H1 (cell line): ENCODE measurements at regions not wholly inside any gene's neighbourhood (a gene's known extent, or its start where the extent isn't known, plus 50 kb on each side); places are given as distances from the start of the nearest gene placed in this dataset.

Experiments used
- CTCF ChIA-PET: fragments of 300-600 bp; sonication (Branson Sonifier 250); formaldehyde crosslinking; loops from one replicate; lab custom pipeline; 2021; ENCODE audit not compliant: partially characterized antibody; lab: Charles Lee
- POLR2A ChIA-PET: fragments of 300-600 bp; sonication (Branson Sonifier 250); formaldehyde crosslinking; loops from one replicate; lab custom pipeline; 2021; ENCODE audit warnings: inconsistent platforms; ENCODE audit not compliant: partially characterized antibody; lab: Charles Lee
- DNase-seq, 2 experiments: peaks; one replicate each; pipeline versions ENCODE4 v3.0.0 to v3.0.0-alpha.2; 2010 to 2022; ENCODE audit warnings: low spot score in 2 of 2, low read depth in 1 of 2, mixed read lengths in 1 of 2
- FAIRE-seq: peaks from 2 replicates; lab custom pipeline; 2011; peaks lifted over from hg19 to GRCh38; lab: Jason Lieb, UNC
- H2AFZ ChIP-seq: 2 replicates; pipeline ENCODE4 v1.8.1; 2012; ENCODE audit warnings: low read length, inconsistent platforms
- H2AK5ac ChIP-seq: 2 replicates; pipeline ENCODE4 v1.6.1; 2013; ENCODE audit warnings: low read depth, low read length
- H2BK120ac ChIP-seq: replicated peaks from 2 replicates; pipeline ENCODE3; 2013; ENCODE audit warnings: low read depth, low read length, inconsistent platforms
- H2BK12ac ChIP-seq: 2 replicates; pipeline ENCODE4 v1.6.1; 2013; ENCODE audit warnings: low read depth, low read length
- H2BK15ac ChIP-seq: 2 replicates; pipeline ENCODE4 v1.6.1; 2013; ENCODE audit warnings: low read length
- H2BK20ac ChIP-seq: 2 replicates; pipeline ENCODE4 v1.6.1; 2013; ENCODE audit warnings: low read length
- H2BK5ac ChIP-seq: 2 replicates; pipeline ENCODE4 v1.6.1; 2013; ENCODE audit warnings: low read depth, low read length
- H3K14ac ChIP-seq: 2 replicates; pipeline ENCODE4 v1.6.1; 2013; ENCODE audit warnings: inconsistent platforms; ENCODE audit not compliant: insufficient read length
- H3K18ac ChIP-seq: 2 replicates; pipeline ENCODE4 v1.6.1; 2013; ENCODE audit warnings: low read length; ENCODE audit errors: extremely low read depth
- H3K23ac ChIP-seq: 2 replicates; pipeline ENCODE4 v1.6.1; 2013; ENCODE audit warnings: inconsistent platforms; ENCODE audit not compliant: insufficient read length
- H3K23me2 ChIP-seq: 2 replicates; pipeline ENCODE4 v1.6.1; 2013; ENCODE audit warnings: low read depth, low read length
- H3K27ac ChIP-seq: 2 replicates; pipeline ENCODE4 v1.6.1; 2011; ENCODE audit warnings: low read depth, low read length, inconsistent platforms
- H3K27me3 ChIP-seq, 4 experiments: replicated peaks in 1 of 4; 1 replicate in 1 of 4; 2 replicates in 3 of 4; pipeline versions ENCODE4 v1.6.1 to v1.8.1; 2011 to 2013; ENCODE audit warnings: low read length in 3 of 4, mild to moderate bottlenecking in 3 of 4, inconsistent platforms in 2 of 4, mixed read lengths in 2 of 4, moderate library complexity in 1 of 4; ENCODE audit not compliant: control insufficient read depth in 3 of 4, insufficient read depth in 3 of 4; ENCODE audit errors: extremely low read depth in 1 of 4
- H3K36me3 ChIP-seq, 4 experiments: 2 replicates each; pipeline versions ENCODE4 v1.6.1 to v1.8.1; 2011 to 2013; ENCODE audit warnings: mild to moderate bottlenecking in 4 of 4, low read length in 3 of 4, moderate library complexity in 2 of 4, control low read depth in 1 of 4, inconsistent platforms in 1 of 4; ENCODE audit not compliant: insufficient read depth in 4 of 4, control insufficient read depth in 2 of 4
- H3K4ac ChIP-seq: replicated peaks from 2 replicates; pipeline ENCODE3; 2013; ENCODE audit warnings: low read length, low read depth, mixed read lengths, inconsistent platforms; ENCODE audit not compliant: insufficient read length
- H3K4me1 ChIP-seq, 4 experiments: replicated peaks in 1 of 4; 1 replicate in 1 of 4; 2 replicates in 3 of 4; pipeline versions ENCODE4 v1.6.1 to v1.8.1; 2011 to 2013; ENCODE audit warnings: low read length in 3 of 4, inconsistent platforms in 2 of 4, mixed read lengths in 1 of 4; ENCODE audit not compliant: insufficient read depth in 4 of 4, control insufficient read depth in 3 of 4
- H3K4me2 ChIP-seq, 2 experiments: 2 replicates each; pipeline versions ENCODE4 v1.6.1 to v1.8.1; 2011 to 2013; ENCODE audit warnings: low read depth in 2 of 2, low read length in 2 of 2, control low read depth in 1 of 2, inconsistent platforms in 1 of 2, mild to moderate bottlenecking in 1 of 2; ENCODE audit not compliant: insufficient read depth in 1 of 2
- H3K4me3 ChIP-seq, 4 experiments: fragments of 200-600, 300-600 bp in 1 of 4; sonication (generic), shearing (Covaris generic), sonication (Bioruptor Twin) in 1 of 4; 2 replicates each; pipeline versions ENCODE4 v1.5.1 to v1.8.1; 2011 to 2016; ENCODE audit warnings: low read length in 4 of 4, low read depth in 3 of 4, control low read depth in 2 of 4, inconsistent platforms in 2 of 4, mild to moderate bottlenecking in 2 of 4, mixed read lengths in 1 of 4, moderate library complexity in 1 of 4; ENCODE audit not compliant: insufficient read depth in 2 of 4; ENCODE audit errors: extremely low read depth in 1 of 4
- H3K56ac ChIP-seq: replicated peaks from 2 replicates; pipeline ENCODE3; 2013; ENCODE audit warnings: low read depth, mild to moderate bottlenecking, mixed read lengths, low read length, inconsistent platforms; ENCODE audit not compliant: insufficient read length
- H3K79me1 ChIP-seq: 2 replicates; pipeline ENCODE4 v1.6.1; 2013; ENCODE audit warnings: low read depth, low read length, control low read depth
- H3K79me2 ChIP-seq, 2 experiments: 2 replicates each; pipeline versions ENCODE4 v1.6.1 to v1.8.1; 2012 to 2013; ENCODE audit warnings: low read length in 2 of 2, mild to moderate bottlenecking in 2 of 2, inconsistent platforms in 1 of 2; ENCODE audit not compliant: insufficient read depth in 2 of 2, control insufficient read depth in 1 of 2
- H3K9ac ChIP-seq, 4 experiments: replicated peaks in 1 of 4; 1 replicate in 1 of 4; 2 replicates in 3 of 4; pipeline versions ENCODE4 v1.6.1 to v1.8.1; 2011 to 2013; ENCODE audit warnings: low read depth in 3 of 4, low read length in 3 of 4, control low read depth in 2 of 4, mild to moderate bottlenecking in 2 of 4, moderate library complexity in 2 of 4, inconsistent platforms in 1 of 4; ENCODE audit errors: extremely low read depth in 1 of 4
- H3K9me3 ChIP-seq, 2 experiments: 2 replicates each; pipeline versions ENCODE4 v1.6.1 to v1.8.1; 2012 to 2013; ENCODE audit warnings: mild to moderate bottlenecking in 2 of 2, moderate library complexity in 2 of 2, control low read depth in 1 of 2, inconsistent platforms in 1 of 2, low read depth in 1 of 2, low read length in 1 of 2, mixed read lengths in 1 of 2; ENCODE audit not compliant: insufficient read depth in 2 of 2
- H4K20me1 ChIP-seq, 2 experiments: replicated peaks in 1 of 2; 2 replicates each; pipeline versions ENCODE3 to v1.8.1; 2011 to 2013; ENCODE audit warnings: inconsistent platforms in 2 of 2, low read length in 2 of 2, mild to moderate bottlenecking in 1 of 2; ENCODE audit not compliant: insufficient read depth in 2 of 2, control insufficient read depth in 1 of 2
- H4K5ac ChIP-seq: 2 replicates; pipeline ENCODE4 v1.6.1; 2013; ENCODE audit warnings: low read length, low read depth, mixed read lengths, inconsistent platforms; ENCODE audit not compliant: insufficient read length
- H4K8ac ChIP-seq: 2 replicates; pipeline ENCODE4 v1.8.0; 2013; ENCODE audit warnings: mild to moderate bottlenecking, moderate library complexity, low read length, inconsistent platforms; ENCODE audit not compliant: insufficient read depth; ENCODE audit errors: extremely low read depth
- H4K91ac ChIP-seq: replicated peaks from 2 replicates; pipeline ENCODE3; 2013; ENCODE audit warnings: low read length, mixed read lengths, inconsistent platforms; ENCODE audit not compliant: insufficient read length
- ATF2 ChIP-seq: IDR thresholded peaks from 2 replicates; pipeline ENCODE4 v1.6.1; 2012; ENCODE audit warnings: low read length, inconsistent platforms
- CTCF ChIP-seq, 3 experiments: IDR thresholded peaks; 1 replicate in 2 of 3; 2 replicates in 1 of 3; pipeline versions ENCODE4 v1.5.1 to v1.6.1; 2011; ENCODE audit warnings: low read length in 3 of 3, mild to moderate bottlenecking in 3 of 3, inconsistent platforms in 2 of 3, low read depth in 1 of 3, moderate library complexity in 1 of 3; ENCODE audit not compliant: insufficient read depth in 1 of 3; ENCODE audit errors: control extremely low read depth in 1 of 3
- JUND ChIP-seq: IDR thresholded peaks from 2 replicates; pipeline ENCODE4 v1.6.1; 2011; ENCODE audit warnings: mild to moderate bottlenecking, improper control_type of control experiment, low read length
- KDM4A ChIP-seq: IDR thresholded peaks from one replicate; pipeline ENCODE4 v1.7.1; 2012; ENCODE audit warnings: low read depth, mild to moderate bottlenecking, moderate library complexity, low read length, inconsistent platforms; ENCODE audit not compliant: severe bottlenecking
- SAP30 ChIP-seq: fragments of 300-600 bp; sonication (generic); IDR thresholded peaks from 2 replicates; pipeline ENCODE4 v1.7.1; 2012; ENCODE audit warnings: low read length, moderate library complexity, mild to moderate bottlenecking, inconsistent platforms; ENCODE audit not compliant: insufficient read depth, insufficient replicate concordance
- SP4 ChIP-seq: IDR thresholded peaks from 2 replicates; pipeline ENCODE4 v1.6.1; 2012; ENCODE audit warnings: low read length, inconsistent platforms
- WGBS, 2 experiments: shearing (Covaris generic) in 1 of 2; methylation state at CpG; one replicate each; pipeline versions ENCODE4 v1.1.6 to v1.1.7; 2013 to 2015; ENCODE audit warnings: low lambda C conversion rate in 2 of 2, mixed read lengths in 2 of 2, inconsistent platforms in 1 of 2, low coverage in 1 of 2, missing lambda C conversion rate in 1 of 2; ENCODE audit not compliant: insufficient replicate concordance in 2 of 2, insufficient coverage in 1 of 2, insufficient read length in 1 of 2; ENCODE audit errors: extremely low coverage in 1 of 2, missing lambda C conversion rate in 1 of 2; 5-methylcytosine and 5-hydroxymethylcytosine counted together

GRCh38 chr1:221548942-221549341 lies 192.9 kb downstream of the DUSP10 start:
- Histone ChIP-seq H2BK20ac (no peak overlapping the region), H3K18ac (no peak overlapping the region), H3K79me2 (no peaks in the 10 kb centered on the region), H2BK15ac (no peak overlapping the region), H3K27ac (no peak overlapping the region), H2BK12ac (no peak overlapping the region), H2AFZ (no peak overlapping the region; the same call in 1 of the 2 replicates), H3K4ac (no peak overlapping the region), H3K23ac (no peak overlapping the region), H3K36me3 (no peaks in the 10 kb centered on the region), H4K8ac (no peak overlapping the region), H3K9me3 (no peaks in the 10 kb centered on the region; a peak in 1 of 4 replicates), H2BK5ac (no peak overlapping the region), H3K23me2 (no peaks in the 10 kb centered on the region), H3K4me3 (no peak overlapping the region), H3K56ac (no peak overlapping the region), H3K79me1 (no peaks in the 10 kb centered on the region), H3K4me2 (no peak overlapping the region), H4K5ac (no peak overlapping the region), H2AK5ac (no peak overlapping the region), H3K14ac (no peak overlapping the region), H3K9ac (no peak overlapping the region), H3K4me1 (no peaks in the 10 kb centered on the region), H4K20me1 (no peaks in the 10 kb centered on the region), H4K91ac (no peak overlapping the region), H3K27me3 (no peaks in the 10 kb centered on the region), H2BK120ac (no peak overlapping the region)
- TF ChIP-seq CTCF (IDR thresholded peaks at IDR 0.05; ENCODE audit: control extremely low read depth in 1 of 3, insufficient read depth in 1 of 3, low read depth in 1 of 3, low read length in 3 of 3): no peak
- no peak for TF ChIP-seq SP4
- TF ChIP-seq ATF2: no peak
- no peak for TF ChIP-seq KDM4A
- TF ChIP-seq SAP30: no peak
- no peak for TF ChIP-seq JUND
- WGBS, 2 experiments: 90% methylated on average over 6 of the region's 6 CpGs; no CpG with 5 or more reads in 1 of the 2 experiments
- DNase-seq (no peak), FAIRE-seq (no peak)
- ChIA-PET POLR2A (no interaction called here), CTCF (interaction anchor here (0.5 to 1.2 kb wide), 2 partner anchors 8 to 89 kb away, joined by 3 read pairs; no protein-coding TSS in a partner anchor)
